ENCODE measurements at regions not wholly inside any gene's neighbourhood (a gene's known extent, or its start where the extent isn't known, plus 50 kb on each side); places are given as distances from the start of the nearest gene placed in this dataset.

- TF ChIP-seq CTCF (IDR thresholded peaks at IDR 0.05) (no peak), POLR2A (IDR thresholded peaks at IDR 0.05) (no peak)
These were observed 522.0 kb upstream of the SEL1L start for GRCh38 chr14:82055515-82056115.
